GM12878 (cell line): ENCODE measurements at regions not wholly inside any gene's neighbourhood (a gene's known extent, or its start where the extent isn't known, plus 50 kb on each side); places are given as distances from the start of the nearest gene placed in this dataset.

Experiments used
- ATAC-seq: fragments of 200-7000 bp; cut with Tn5 transposase; 3 replicates; pipeline ENCODE4 v1.9.1; 2020; ENCODE audit warnings: mild to moderate bottlenecking, moderate library complexity
- BruUV-seq: library from RNA; stranded (reverse); fragments of 400-500 nt; replicated peaks from 2 replicates; lab custom pipeline; 2021; lab: Mats Ljungman, UMichigan
- CTCF ChIA-PET: fragments of 300-600 bp; sonication (Branson Sonifier 250); formaldehyde crosslinking; extraction: SDS; loops from one replicate; lab custom pipeline; 2021; ENCODE audit warnings: inconsistent platforms; lab: Yijun Ruan, JAX
- POLR2A ChIA-PET: fragments of 350-600 bp; formaldehyde crosslinking; extraction: SDS; loops from one replicate; lab custom pipeline; 2021; ENCODE audit warnings: inconsistent platforms; lab: Charles Lee
- RAD21 ChIA-PET: fragments of 300-600 bp; sonication (Branson Sonifier 250); formaldehyde crosslinking; loops from one replicate; lab custom pipeline; 2023; ENCODE audit warnings: antibody characterized with exemption; ENCODE audit not compliant: unreplicated experiment; lab: Charles Lee
- SMC1A ChIA-PET: fragments of 300-600 bp; sonication (Branson Sonifier 250); formaldehyde crosslinking; loops from one replicate; lab custom pipeline; 2023; ENCODE audit not compliant: unreplicated experiment, uncharacterized antibody; lab: Charles Lee
- DNase-seq: peaks from one replicate; pipeline ENCODE4 v3.0.0-alpha.2; 2011; ENCODE audit warnings: low read depth, low spot score
- FAIRE-seq: peaks from 3 replicates; lab custom pipeline; 2011; peaks lifted over from hg19 to GRCh38; lab: Jason Lieb, UNC
- H2AFZ ChIP-seq: 2 replicates; pipeline ENCODE4 v1.6.0; 2011; ENCODE audit warnings: low read depth, low read length, control low read depth; ENCODE audit not compliant: control insufficient read depth
- H3K27ac ChIP-seq: 2 replicates; pipeline ENCODE4 v1.5.1; 2011; ENCODE audit warnings: control low read depth; ENCODE audit not compliant: control insufficient read depth, insufficient read depth
- H3K27me3 ChIP-seq, 2 experiments: replicated peaks in 1 of 2; 2 replicates each; pipeline versions ENCODE4 v1.6.0 to v1.6.1; 2011; ENCODE audit warnings: low read length in 1 of 2; ENCODE audit not compliant: control insufficient read depth in 2 of 2, insufficient read depth in 2 of 2
- H3K36me3 ChIP-seq, 2 experiments: 2 replicates each; pipeline ENCODE4 v1.5.1; 2011; ENCODE audit warnings: low read length in 1 of 2; ENCODE audit not compliant: control insufficient read depth in 2 of 2, insufficient read depth in 2 of 2
- H3K4me1 ChIP-seq: 2 replicates; pipeline ENCODE4 v1.6.1; 2011; ENCODE audit warnings: mild to moderate bottlenecking, low read length, moderate library complexity, mixed read lengths; ENCODE audit not compliant: control insufficient read depth, insufficient read depth
- H3K4me2 ChIP-seq: 2 replicates; pipeline ENCODE4 v1.6.0; 2011; ENCODE audit warnings: control low read depth; ENCODE audit not compliant: control insufficient read depth, insufficient read depth
- H3K4me3 ChIP-seq: fragments of 200-600 bp; sonication (generic); 2 replicates; pipeline ENCODE4 v1.5.1; 2016
- H3K79me2 ChIP-seq: 2 replicates; pipeline ENCODE4 v1.6.0; 2011; ENCODE audit warnings: low read length; ENCODE audit not compliant: control insufficient read depth, insufficient read depth
- H3K9ac ChIP-seq: 2 replicates; pipeline ENCODE4 v1.8.0; 2011; ENCODE audit warnings: low read length, control low read depth, mixed read lengths; ENCODE audit not compliant: control insufficient read depth, insufficient read depth
- H3K9me3 ChIP-seq: replicated peaks from 3 replicates; pipeline ENCODE4 v1.5.1; 2011; ENCODE audit warnings: mild to moderate bottlenecking, low read length; ENCODE audit not compliant: control insufficient read depth, insufficient read depth
- H4K20me1 ChIP-seq: 2 replicates; pipeline ENCODE4 v1.6.0; 2011; ENCODE audit not compliant: control insufficient read depth, insufficient read depth
- BRCA1 ChIP-seq: IDR thresholded peaks from 2 replicates; pipeline ENCODE4 v1.6.1; 2011; ENCODE audit warnings: low read depth, low read length, improper control_type of control experiment
- CREB1 ChIP-seq: IDR thresholded peaks from 2 replicates; pipeline ENCODE4 v1.6.1; 2012; ENCODE audit warnings: low read depth, mild to moderate bottlenecking, inconsistent platforms
- HDAC6 ChIP-seq: fragments of 200-600 bp; sonication (generic); IDR thresholded peaks from one replicate; pipeline ENCODE4 v1.8.0; 2017; ENCODE audit warnings: antibody characterized with exemption; ENCODE audit not compliant: unreplicated experiment
- MTA3 ChIP-seq: IDR thresholded peaks from 2 replicates; pipeline ENCODE4 v1.6.1; 2012; ENCODE audit warnings: low read length, inconsistent platforms, borderline replicate concordance
- NR2F1 ChIP-seq: fragments of 450-650 bp; conservative IDR thresholded peaks from 2 replicates; pipeline ENCODE4 v1.6.1; 2017; ENCODE audit warnings: mild to moderate bottlenecking
- RUNX3 ChIP-seq: IDR thresholded peaks from 2 replicates; pipeline ENCODE4 v1.6.1; 2012; ENCODE audit warnings: low read length, inconsistent platforms
- SMARCA5 ChIP-seq: fragments of 450-650 bp; IDR thresholded peaks from 2 replicates; pipeline ENCODE4 v1.6.1; 2017; ENCODE audit warnings: mild to moderate bottlenecking
- SMC3 ChIP-seq: IDR thresholded peaks from 2 replicates; pipeline ENCODE4 v1.6.1; 2011; ENCODE audit warnings: low read length, improper control_type of control experiment, borderline replicate concordance
- SUZ12 ChIP-seq: fragments of 200-600 bp; sonication (generic); IDR thresholded peaks from one replicate; pipeline ENCODE4 v1.6.1; 2018; ENCODE audit warnings: antibody characterized with exemption, mild to moderate bottlenecking; ENCODE audit not compliant: unreplicated experiment
- TCF12 ChIP-seq: IDR thresholded peaks from 2 replicates; pipeline ENCODE4 v1.6.1; 2011; ENCODE audit warnings: low read depth, mild to moderate bottlenecking, low read length
- WGBS: methylation state at CpG from one replicate; pipeline ENCODE4 v1.1.6; 2016; ENCODE audit warnings: low lambda C conversion rate; ENCODE audit not compliant: insufficient replicate concordance, insufficient coverage; ENCODE audit errors: missing lambda C conversion rate; 5-methylcytosine and 5-hydroxymethylcytosine counted together
- in situ Hi-C: fragments of 300-500 bp; cut with MboI; formaldehyde crosslinking; loops from 9 replicates; pipeline ENCODE4 v1.14.3; 2018; ENCODE audit warnings: mixed read lengths
- intact Hi-C: fragments of 100-400 bp; cut with micrococcal nuclease; formaldehyde crosslinking; loops from one replicate; pipeline ENCODE4 v1.14.2; 2022; ENCODE audit not compliant: unreplicated experiment
- TF ChIP-seq, protein P1 (sequence below): IDR thresholded peaks from 2 replicates; pipeline ENCODE4 v1.6.1; 2012; ENCODE audit warnings: low read depth, low read length, improper control_type of control experiment
- TF ChIP-seq, protein P2 (sequence below): fragments of 450-650 bp; IDR thresholded peaks from 2 replicates; pipeline ENCODE4 v1.6.1; 2017; ENCODE audit warnings: mild to moderate bottlenecking, low read depth, inconsistent platforms; ENCODE audit not compliant: poor library complexity, severe bottlenecking
- TF ChIP-seq, protein P3 (sequence below): IDR thresholded peaks from 2 replicates; pipeline ENCODE4 v1.6.1; 2011; ENCODE audit warnings: borderline replicate concordance, low read depth, mild to moderate bottlenecking, moderate library complexity, mixed read lengths, low read length; ENCODE audit not compliant: insufficient read depth; ENCODE audit errors: extremely low read length
- TF ChIP-seq, protein P4 (sequence below): fragments of 450-650 bp; IDR thresholded peaks from 2 replicates; pipeline ENCODE4 v1.6.1; 2017; ENCODE audit warnings: mild to moderate bottlenecking, moderate library complexity

- in situ Hi-C loops (no loop called here), intact Hi-C loops (no loop called here)
- DNase-seq (no peak), FAIRE-seq (no peak), ATAC-seq (no peak)
- Histone ChIP-seq H2AFZ (no peak overlapping the region), H3K36me3 (no peaks in the 10 kb centered on the region), H3K79me2 (no peaks in the 10 kb centered on the region), H4K20me1 (no peaks in the 10 kb centered on the region), H3K27ac (no peak overlapping the region), H3K27me3 (no peaks in the 10 kb centered on the region), H3K4me1 (no peaks in the 10 kb centered on the region), H3K4me3 (no peak overlapping the region), H3K4me2 (no peak overlapping the region), H3K9ac (no peak overlapping the region), H3K9me3 (no peaks in the 10 kb centered on the region)
- 0% methylated on average over 1 of the region's 1 CpG for WGBS
- CTCF ChIA-PET, result no interaction called here
- POLR2A ChIA-PET, result no interaction called here
- SMC1A ChIA-PET, result no interaction called here
- BruUV-seq, result no TSS peak
- RAD21 ChIA-PET, result no interaction called here
- TF ChIP-seq RUNX3 (no peak), MTA3 (no peak), SUZ12 (no peak), BRCA1 (no peak), SMC3 (no peak), TCF12 (no peak), CREB1 (no peak), NR2F1 (no peak), SMARCA5 (no peak), HDAC6 (no peak)
- TF ChIP-seq, protein P1, sequence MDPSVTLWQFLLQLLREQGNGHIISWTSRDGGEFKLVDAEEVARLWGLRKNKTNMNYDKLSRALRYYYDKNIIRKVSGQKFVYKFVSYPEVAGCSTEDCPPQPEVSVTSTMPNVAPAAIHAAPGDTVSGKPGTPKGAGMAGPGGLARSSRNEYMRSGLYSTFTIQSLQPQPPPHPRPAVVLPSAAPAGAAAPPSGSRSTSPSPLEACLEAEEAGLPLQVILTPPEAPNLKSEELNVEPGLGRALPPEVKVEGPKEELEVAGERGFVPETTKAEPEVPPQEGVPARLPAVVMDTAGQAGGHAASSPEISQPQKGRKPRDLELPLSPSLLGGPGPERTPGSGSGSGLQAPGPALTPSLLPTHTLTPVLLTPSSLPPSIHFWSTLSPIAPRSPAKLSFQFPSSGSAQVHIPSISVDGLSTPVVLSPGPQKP, result no peak
- TF ChIP-seq, protein P2, sequence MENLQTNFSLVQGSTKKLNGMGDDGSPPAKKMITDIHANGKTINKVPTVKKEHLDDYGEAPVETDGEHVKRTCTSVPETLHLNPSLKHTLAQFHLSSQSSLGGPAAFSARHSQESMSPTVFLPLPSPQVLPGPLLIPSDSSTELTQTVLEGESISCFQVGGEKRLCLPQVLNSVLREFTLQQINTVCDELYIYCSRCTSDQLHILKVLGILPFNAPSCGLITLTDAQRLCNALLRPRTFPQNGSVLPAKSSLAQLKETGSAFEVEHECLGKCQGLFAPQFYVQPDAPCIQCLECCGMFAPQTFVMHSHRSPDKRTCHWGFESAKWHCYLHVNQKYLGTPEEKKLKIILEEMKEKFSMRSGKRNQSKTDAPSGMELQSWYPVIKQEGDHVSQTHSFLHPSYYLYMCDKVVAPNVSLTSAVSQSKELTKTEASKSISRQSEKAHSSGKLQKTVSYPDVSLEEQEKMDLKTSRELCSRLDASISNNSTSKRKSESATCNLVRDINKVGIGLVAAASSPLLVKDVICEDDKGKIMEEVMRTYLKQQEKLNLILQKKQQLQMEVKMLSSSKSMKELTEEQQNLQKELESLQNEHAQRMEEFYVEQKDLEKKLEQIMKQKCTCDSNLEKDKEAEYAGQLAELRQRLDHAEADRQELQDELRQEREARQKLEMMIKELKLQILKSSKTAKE, result no peak
- TF ChIP-seq, protein P3, sequence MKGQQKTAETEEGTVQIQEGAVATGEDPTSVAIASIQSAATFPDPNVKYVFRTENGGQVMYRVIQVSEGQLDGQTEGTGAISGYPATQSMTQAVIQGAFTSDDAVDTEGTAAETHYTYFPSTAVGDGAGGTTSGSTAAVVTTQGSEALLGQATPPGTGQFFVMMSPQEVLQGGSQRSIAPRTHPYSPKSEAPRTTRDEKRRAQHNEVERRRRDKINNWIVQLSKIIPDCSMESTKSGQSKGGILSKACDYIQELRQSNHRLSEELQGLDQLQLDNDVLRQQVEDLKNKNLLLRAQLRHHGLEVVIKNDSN, result no peak
- TF ChIP-seq, protein P4, sequence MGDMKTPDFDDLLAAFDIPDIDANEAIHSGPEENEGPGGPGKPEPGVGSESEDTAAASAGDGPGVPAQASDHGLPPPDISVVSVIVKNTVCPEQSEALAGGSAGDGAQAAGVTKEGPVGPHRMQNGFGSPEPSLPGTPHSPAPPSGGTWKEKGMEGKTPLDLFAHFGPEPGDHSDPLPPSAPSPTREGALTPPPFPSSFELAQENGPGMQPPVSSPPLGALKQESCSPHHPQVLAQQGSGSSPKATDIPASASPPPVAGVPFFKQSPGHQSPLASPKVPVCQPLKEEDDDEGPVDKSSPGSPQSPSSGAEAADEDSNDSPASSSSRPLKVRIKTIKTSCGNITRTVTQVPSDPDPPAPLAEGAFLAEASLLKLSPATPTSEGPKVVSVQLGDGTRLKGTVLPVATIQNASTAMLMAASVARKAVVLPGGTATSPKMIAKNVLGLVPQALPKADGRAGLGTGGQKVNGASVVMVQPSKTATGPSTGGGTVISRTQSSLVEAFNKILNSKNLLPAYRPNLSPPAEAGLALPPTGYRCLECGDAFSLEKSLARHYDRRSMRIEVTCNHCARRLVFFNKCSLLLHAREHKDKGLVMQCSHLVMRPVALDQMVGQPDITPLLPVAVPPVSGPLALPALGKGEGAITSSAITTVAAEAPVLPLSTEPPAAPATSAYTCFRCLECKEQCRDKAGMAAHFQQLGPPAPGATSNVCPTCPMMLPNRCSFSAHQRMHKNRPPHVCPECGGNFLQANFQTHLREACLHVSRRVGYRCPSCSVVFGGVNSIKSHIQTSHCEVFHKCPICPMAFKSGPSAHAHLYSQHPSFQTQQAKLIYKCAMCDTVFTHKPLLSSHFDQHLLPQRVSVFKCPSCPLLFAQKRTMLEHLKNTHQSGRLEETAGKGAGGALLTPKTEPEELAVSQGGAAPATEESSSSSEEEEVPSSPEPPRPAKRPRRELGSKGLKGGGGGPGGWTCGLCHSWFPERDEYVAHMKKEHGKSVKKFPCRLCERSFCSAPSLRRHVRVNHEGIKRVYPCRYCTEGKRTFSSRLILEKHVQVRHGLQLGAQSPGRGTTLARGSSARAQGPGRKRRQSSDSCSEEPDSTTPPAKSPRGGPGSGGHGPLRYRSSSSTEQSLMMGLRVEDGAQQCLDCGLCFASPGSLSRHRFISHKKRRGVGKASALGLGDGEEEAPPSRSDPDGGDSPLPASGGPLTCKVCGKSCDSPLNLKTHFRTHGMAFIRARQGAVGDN, result no peak
Observed at GRCh38 chr13:56980856-56981255, 159.9 kb upstream of the PRR20A start.
